Muscle of arm (tissue), 1 donor: ENCODE measurements at regions not wholly inside any gene's neighbourhood (a gene's known extent, or its start where the extent isn't known, plus 50 kb on each side); places are given as distances from the start of the nearest gene placed in this dataset.

Experiments
- DNase-seq: peaks from one replicate; pipeline ENCODE4 v3.0.0-alpha.2; 2013

GRCh38 chr13:111999352-111999751, 67.6 kb upstream of the SOX1 start:
- no peak for DNase-seq

GRCh38 chr13:112000888-112001287, 66.1 kb upstream of the SOX1 start:
- DNase-seq: no peak

GRCh38 chr13:112001571-112001970, 65.4 kb upstream of the SOX1 start:
- no peak for DNase-seq

- DNase-seq: no peak
Observed at GRCh38 chr13:112003396-112003795, 63.6 kb upstream of the SOX1 start.

- no peak for DNase-seq
Observed at GRCh38 chr13:112003941-112004340, 63.0 kb upstream of the SOX1 start.

GRCh38 chr13:112005925-112006324, 61.0 kb upstream of the SOX1 start:
- DNase-seq: no peak

GRCh38 chr13:112007191-112007590, 59.8 kb upstream of the SOX1 start:
- DNase-seq: no peak

- DNase-seq: no peak
Observed at GRCh38 chr13:112010714-112011113, 56.2 kb upstream of the SOX1 start.

- no peak for DNase-seq
Observed at GRCh38 chr13:112012016-112012704, 54.8 kb upstream of the SOX1 start.

- no peak for DNase-seq
Observed at GRCh38 chr13:112012705-112013085, 54.3 kb upstream of the SOX1 start.

- DNase-seq: no peak
Observed at GRCh38 chr13:112013665-112014064, 53.3 kb upstream of the SOX1 start.

GRCh38 chr13:112014857-112015256, 52.1 kb upstream of the SOX1 start:
- DNase-seq: no peak
